CD8-positive, alpha-beta memory T cell (primary cell): ENCODE measurements at regions not wholly inside any gene's neighbourhood (a gene's known extent, or its start where the extent isn't known, plus 50 kb on each side); places are given as distances from the start of the nearest gene placed in this dataset.

Experiments
- CTCF ChIA-PET: fragments of 350-600 bp; sonication (Branson Sonifier 250); formaldehyde crosslinking; loops from one replicate; lab custom pipeline; 2021; ENCODE audit warnings: antibody characterized with exemption; lab: Charles Lee
- POLR2A ChIA-PET: fragments of 350-600 bp; sonication (Branson Sonifier 250); formaldehyde crosslinking; loops from one replicate; lab custom pipeline; 2021; ENCODE audit warnings: antibody characterized with exemption; lab: Charles Lee
- DNase-seq, 5 donors: peaks; one replicate each; pipeline versions ENCODE4 v3.0.0 to v3.0.0-alpha.2; 2020 to 2022; ENCODE audit warnings: mixed read lengths in 1 of 5
- H3K27ac ChIP-seq: one replicate; pipeline ENCODE4 v1.7.0; 2013; ENCODE audit warnings: low read depth, mild to moderate bottlenecking, low read length, moderate library complexity
- H3K27me3 ChIP-seq: 2 replicates; pipeline ENCODE4 v1.7.0; 2013; ENCODE audit warnings: low read length, mild to moderate bottlenecking; ENCODE audit not compliant: insufficient read depth, poor library complexity, severe bottlenecking
- H3K36me3 ChIP-seq: 2 replicates; pipeline ENCODE4 v1.7.0; 2013; ENCODE audit warnings: mild to moderate bottlenecking, low read length, moderate library complexity; ENCODE audit not compliant: insufficient read depth
- H3K4me1 ChIP-seq: 2 replicates; pipeline ENCODE4 v1.7.0; 2013; ENCODE audit warnings: mild to moderate bottlenecking, low read length, moderate library complexity; ENCODE audit not compliant: insufficient read depth
- H3K4me3 ChIP-seq: 2 replicates; pipeline ENCODE4 v1.7.0; 2013; ENCODE audit warnings: mild to moderate bottlenecking, low read length
- H3K9me3 ChIP-seq: 2 replicates; pipeline ENCODE4 v1.7.0; 2013; ENCODE audit warnings: mild to moderate bottlenecking, low read length
- H3K27ac Mint-ChIP-seq, 8 donors: one replicate each; pipeline ENCODE4 v1.8.0; 2020 to 2021; ENCODE audit warnings: mixed read lengths in 8 of 8, mild to moderate bottlenecking in 6 of 8, inconsistent platforms in 3 of 8, moderate library complexity in 3 of 8
- H3K27me3 Mint-ChIP-seq, 2 donors: one replicate each; pipeline ENCODE4 v1.8.0; 2020 to 2021; ENCODE audit warnings: mixed read lengths in 2 of 2, mild to moderate bottlenecking in 1 of 2, moderate library complexity in 1 of 2
- H3K36me3 Mint-ChIP-seq, 3 donors: one replicate each; pipeline ENCODE4 v1.8.0; 2020 to 2021; ENCODE audit warnings: mixed read lengths in 3 of 3, inconsistent platforms in 1 of 3, mild to moderate bottlenecking in 1 of 3
- H3K4me1 Mint-ChIP-seq, 3 donors: one replicate each; pipeline ENCODE4 v1.8.0; 2020 to 2021; ENCODE audit warnings: mixed read lengths in 3 of 3, inconsistent platforms in 1 of 3, mild to moderate bottlenecking in 1 of 3
- H3K4me3 Mint-ChIP-seq, 7 donors: one replicate each; pipeline ENCODE4 v1.8.0; 2020 to 2021; ENCODE audit warnings: mixed read lengths in 7 of 7, mild to moderate bottlenecking in 6 of 7, moderate library complexity in 4 of 7, inconsistent platforms in 2 of 7
- H3K9me3 Mint-ChIP-seq, 5 donors: one replicate each; pipeline ENCODE4 v1.8.0; 2020 to 2022; ENCODE audit warnings: mixed read lengths in 5 of 5, mild to moderate bottlenecking in 3 of 5, moderate library complexity in 2 of 5, inconsistent platforms in 1 of 5

- H3K36me3 Mint-ChIP-seq: no peaks in the 10 kb centered on the region
- H3K9me3 Mint-ChIP-seq: peaks cover 8 to 40% (median 18%) of the 10 kb centered on the region in 5 donors
- ChIA-PET POLR2A (no interaction called here), CTCF (no interaction called here)
- H3K9me3 ChIP-seq: no peaks in the 10 kb centered on the region
- H3K4me3 ChIP-seq: no peak overlapping the region
- no peak overlapping the region for H3K27ac Mint-ChIP-seq
- no peaks in the 10 kb centered on the region for H3K27me3 ChIP-seq
- no peak overlapping the region for H3K27ac ChIP-seq
- no peaks in the 10 kb centered on the region for H3K4me1 Mint-ChIP-seq
- H3K27me3 Mint-ChIP-seq: no peaks in the 10 kb centered on the region
- no peak for DNase-seq
- no peaks in the 10 kb centered on the region for H3K36me3 ChIP-seq
- H3K4me3 Mint-ChIP-seq: no peak overlapping the region
- H3K4me1 ChIP-seq: no peaks in the 10 kb centered on the region
These were observed 117.3 kb upstream of the CDH12 start for GRCh38 chr5:22970491-22970890.

DNA sequence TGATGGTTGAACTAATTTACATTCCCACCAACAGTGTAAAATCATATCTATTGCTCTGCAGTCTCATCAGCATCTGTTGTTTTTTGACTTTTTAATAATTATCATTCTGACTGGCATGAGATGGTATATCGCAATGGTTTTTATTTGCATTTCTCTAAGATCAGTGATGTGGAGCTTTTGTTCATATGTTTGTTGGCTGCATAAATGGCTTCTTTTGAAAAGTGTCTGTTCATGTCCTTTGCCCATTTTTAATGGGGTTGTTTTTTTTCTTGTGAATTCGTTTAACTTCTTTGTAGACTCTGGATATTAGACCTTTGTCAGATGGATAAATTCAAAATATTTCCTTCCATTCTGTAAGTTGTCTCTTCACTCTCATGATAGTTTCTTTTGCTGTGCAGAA is 115.2 kb upstream of the CDH12 start:
- H3K27ac ChIP-seq: no peak overlapping the region
- no peak for DNase-seq
- H3K4me3 ChIP-seq: no peak overlapping the region
- no peaks in the 10 kb centered on the region for H3K36me3 ChIP-seq
- Mint-ChIP-seq H3K9me3 (peaks cover 8 to 28% (median 24%) of the 10 kb centered on the region in 5 donors), H3K4me1 (no peaks in the 10 kb centered on the region), H3K4me3 (no peak overlapping the region), H3K36me3 (no peaks in the 10 kb centered on the region), H3K27ac (no peak overlapping the region), H3K27me3 (no peaks in the 10 kb centered on the region)
- POLR2A ChIA-PET: no interaction called here
- H3K27me3 ChIP-seq: no peaks in the 10 kb centered on the region
- no peaks in the 10 kb centered on the region for H3K4me1 ChIP-seq
- H3K9me3 ChIP-seq: no peaks in the 10 kb centered on the region
- CTCF ChIA-PET: interaction anchor here (0.6 kb wide), 1 partner anchor 276 kb away, joined by 5 read pairs; no protein-coding TSS in a partner anchor

DNA sequence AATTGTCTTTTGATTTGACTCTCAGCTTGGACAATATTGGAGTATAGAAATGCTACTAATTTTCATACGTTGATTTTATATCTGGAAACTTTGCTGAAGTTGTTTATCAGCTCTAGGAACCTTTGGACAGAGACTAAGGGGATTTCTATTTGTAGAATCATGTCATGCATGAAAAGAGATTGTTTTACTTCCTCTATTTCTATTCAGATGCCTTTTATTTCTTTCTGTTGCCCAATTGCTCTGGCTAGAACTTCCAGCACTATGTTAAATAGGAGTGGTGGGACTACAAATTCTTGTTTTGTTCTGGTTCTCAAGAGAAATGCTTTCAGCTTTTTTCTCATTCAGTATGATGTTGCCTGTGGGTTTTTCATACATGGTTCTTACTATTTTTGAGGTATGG is 112.8 kb upstream of the CDH12 start:
- H3K36me3 ChIP-seq: no peaks in the 10 kb centered on the region
- H3K9me3 ChIP-seq: no peaks in the 10 kb centered on the region
- no peak overlapping the region for H3K4me3 ChIP-seq
- Mint-ChIP-seq H3K4me3 (no peak overlapping the region), H3K27me3 (no peaks in the 10 kb centered on the region), H3K36me3 (no peaks in the 10 kb centered on the region), H3K27ac (no peak overlapping the region), H3K9me3 (peaks cover 5 to 33% (median 16%) of the 10 kb centered on the region in 5 donors), H3K4me1 (no peaks in the 10 kb centered on the region)
- no peaks in the 10 kb centered on the region for H3K27me3 ChIP-seq
- CTCF ChIA-PET: no interaction called here
- H3K27ac ChIP-seq: no peak overlapping the region
- H3K4me1 ChIP-seq: no peaks in the 10 kb centered on the region
- DNase-seq: no peak
- POLR2A ChIA-PET: no interaction called here

- DNase-seq: no peak
- H3K27ac ChIP-seq: no peak overlapping the region
- H3K9me3 ChIP-seq: no peaks in the 10 kb centered on the region
- no peaks in the 10 kb centered on the region for H3K36me3 ChIP-seq
- CTCF ChIA-PET: no interaction called here
- POLR2A ChIA-PET: no interaction called here
- H3K27me3 Mint-ChIP-seq: no peaks in the 10 kb centered on the region
- no peak overlapping the region for H3K27ac Mint-ChIP-seq
- no peak overlapping the region for H3K4me3 ChIP-seq
- no peaks in the 10 kb centered on the region for H3K36me3 Mint-ChIP-seq
- no peaks in the 10 kb centered on the region for H3K27me3 ChIP-seq
- H3K4me1 ChIP-seq: no peaks in the 10 kb centered on the region
- no peaks in the 10 kb centered on the region for H3K4me1 Mint-ChIP-seq
- no peak overlapping the region for H3K4me3 Mint-ChIP-seq
- peaks cover 6 to 37% (median 21%) of the 10 kb centered on the region in 5 donors for H3K9me3 Mint-ChIP-seq
These were observed 111.5 kb upstream of the CDH12 start for GRCh38 chr5:22964632-22965031.

- Histone ChIP-seq H3K9me3 (no peaks in the 10 kb centered on the region), H3K4me3 (no peak overlapping the region), H3K36me3 (no peaks in the 10 kb centered on the region), H3K4me1 (no peaks in the 10 kb centered on the region), H3K27me3 (no peaks in the 10 kb centered on the region), H3K27ac (no peak overlapping the region)
- ChIA-PET CTCF (no interaction called here), POLR2A (no interaction called here)
- peaks cover 6 to 33% (median 7%) of the 10 kb centered on the region in 5 donors for H3K9me3 Mint-ChIP-seq
- H3K27me3 Mint-ChIP-seq: no peaks in the 10 kb centered on the region
- H3K4me1 Mint-ChIP-seq: no peaks in the 10 kb centered on the region
- DNase-seq: no peak
- no peak overlapping the region for H3K4me3 Mint-ChIP-seq
- H3K27ac Mint-ChIP-seq: no peak overlapping the region
- no peaks in the 10 kb centered on the region for H3K36me3 Mint-ChIP-seq
These were observed 105.5 kb upstream of the CDH12 start for GRCh38 chr5:22958462-22959262.

DNA sequence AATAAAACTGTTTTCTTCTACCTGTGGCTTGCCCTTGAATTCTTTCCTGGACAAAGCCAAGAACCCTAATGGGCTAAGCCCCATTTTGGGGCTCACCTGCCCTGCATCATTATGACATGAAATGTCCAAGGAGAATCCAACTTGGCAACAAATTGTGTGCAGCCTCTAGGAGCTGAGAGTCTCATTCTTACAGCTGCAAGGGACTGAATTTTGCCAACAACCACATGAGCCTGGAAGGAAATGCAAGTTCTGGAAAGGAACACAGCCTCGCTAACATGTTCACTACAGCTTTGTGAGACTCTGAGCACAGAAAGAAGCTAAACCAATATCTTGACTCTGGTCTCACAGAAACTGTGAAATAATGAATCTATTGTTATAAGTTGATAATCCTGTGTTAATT is 94.8 kb upstream of the CDH12 start:
- H3K4me1 ChIP-seq: no peaks in the 10 kb centered on the region
- CTCF ChIA-PET: no interaction called here
- H3K27me3 ChIP-seq: no peaks in the 10 kb centered on the region
- H3K27ac Mint-ChIP-seq: no peak overlapping the region
- H3K27me3 Mint-ChIP-seq: no peaks in the 10 kb centered on the region
- POLR2A ChIA-PET: no interaction called here
- no peaks in the 10 kb centered on the region for H3K36me3 ChIP-seq
- peaks cover 2 to 11% (median 10%) of the 10 kb centered on the region in 5 donors for H3K9me3 Mint-ChIP-seq
- H3K4me1 Mint-ChIP-seq: no peaks in the 10 kb centered on the region
- H3K9me3 ChIP-seq: no peaks in the 10 kb centered on the region
- H3K4me3 Mint-ChIP-seq: no peak overlapping the region
- no peaks in the 10 kb centered on the region for H3K36me3 Mint-ChIP-seq
- no peak for DNase-seq
- H3K4me3 ChIP-seq: no peak overlapping the region
- H3K27ac ChIP-seq: no peak overlapping the region

DNA sequence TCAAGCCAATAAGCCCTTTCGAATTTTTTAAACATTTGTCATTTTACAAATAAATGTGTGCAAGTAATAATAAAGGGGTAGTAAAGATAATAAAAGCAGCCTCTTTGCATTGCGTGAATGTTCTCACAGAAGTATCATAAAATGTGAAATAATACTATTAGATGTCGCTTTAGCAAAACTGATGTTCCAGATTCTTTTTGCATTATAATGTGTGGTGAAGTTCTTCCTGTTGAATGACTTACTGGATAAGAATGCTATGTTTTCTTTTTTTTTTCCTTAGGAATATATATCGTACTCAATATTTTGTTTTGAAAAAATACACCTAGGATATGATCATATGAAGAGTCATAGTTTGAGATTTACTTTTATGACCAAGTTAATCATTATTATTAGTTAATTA is 85.2 kb upstream of the CDH12 start:
- ChIA-PET CTCF (no interaction called here), POLR2A (no interaction called here)
- Histone ChIP-seq H3K4me1 (no peaks in the 10 kb centered on the region), H3K27ac (no peak overlapping the region), H3K27me3 (no peaks in the 10 kb centered on the region), H3K9me3 (no peaks in the 10 kb centered on the region), H3K4me3 (no peak overlapping the region), H3K36me3 (no peaks in the 10 kb centered on the region)
- Mint-ChIP-seq H3K4me1 (no peaks in the 10 kb centered on the region), H3K9me3 (peaks cover 10 to 27% (median 24%) of the 10 kb centered on the region in 5 donors), H3K36me3 (no peaks in the 10 kb centered on the region), H3K27ac (no peak overlapping the region), H3K4me3 (no peak overlapping the region), H3K27me3 (no peaks in the 10 kb centered on the region)
- DNase-seq: no peak

- no peaks in the 10 kb centered on the region for H3K4me1 ChIP-seq
- H3K36me3 ChIP-seq: no peaks in the 10 kb centered on the region
- H3K27me3 ChIP-seq: no peaks in the 10 kb centered on the region
- H3K27ac ChIP-seq: no peak overlapping the region
- no peak overlapping the region for H3K4me3 Mint-ChIP-seq
- no peak overlapping the region for H3K4me3 ChIP-seq
- peaks cover 5 to 39% (median 25%) of the 10 kb centered on the region in 5 donors for H3K9me3 Mint-ChIP-seq
- DNase-seq: no peak
- no peaks in the 10 kb centered on the region for H3K4me1 Mint-ChIP-seq
- H3K27me3 Mint-ChIP-seq: no peaks in the 10 kb centered on the region
- H3K9me3 ChIP-seq: no peaks in the 10 kb centered on the region
- no peak overlapping the region for H3K27ac Mint-ChIP-seq
- ChIA-PET CTCF (no interaction called here), POLR2A (no interaction called here)
- H3K36me3 Mint-ChIP-seq: no peaks in the 10 kb centered on the region
These were observed 75.8 kb upstream of the CDH12 start for GRCh38 chr5:22928821-22929482.
